T-helper 2 cell (primary cell): ENCODE measurements at regions not wholly inside any gene's neighbourhood (a gene's known extent, or its start where the extent isn't known, plus 50 kb on each side); places are given as distances from the start of the nearest gene placed in this dataset.

Experiments used
- DNase-seq, 5 experiments: peaks; one replicate each; pipeline versions ENCODE4 v3.0.0 to v3.0.0-alpha.2; 2012 to 2022

- no peak for DNase-seq
Observed at GRCh38 chr5:74179179-74179578, 461.3 kb downstream of the ENC1 start.

- no peak for DNase-seq
Observed at GRCh38 chr5:74177961-74178360, 462.6 kb downstream of the ENC1 start.

GRCh38 chr5:74174366-74174765 is 466.2 kb downstream of the ENC1 start:
- DNase-seq = no peak

GRCh38 chr5:74173665-74174064 is 466.9 kb downstream of the ENC1 start:
- no peak for DNase-seq

GRCh38 chr5:74173241-74173640 is 467.3 kb downstream of the ENC1 start:
- no peak for DNase-seq

- no peak for DNase-seq
Observed at GRCh38 chr5:74169701-74170100, 470.8 kb downstream of the ENC1 start.

- DNase-seq = no peak
Observed at GRCh38 chr5:74167930-74168315, 472.6 kb downstream of the ENC1 start.

- no peak for DNase-seq
Observed at GRCh38 chr5:74167206-74167929, 473.2 kb downstream of the ENC1 start.

- DNase-seq = no peak
Observed at GRCh38 chr5:74166064-74166463, 474.5 kb downstream of the ENC1 start.

GRCh38 chr5:74164725-74165235 is 475.7 kb downstream of the ENC1 start:
- DNase-seq = no peak

- no peak for DNase-seq
Observed at GRCh38 chr5:74162524-74162923, 478.0 kb downstream of the ENC1 start.

- DNase-seq = no peak
Observed at GRCh38 chr5:74161170-74161569, 479.4 kb downstream of the ENC1 start.

- no peak for DNase-seq
Observed at GRCh38 chr5:74156728-74157383, 483.7 kb downstream of the ENC1 start.

GRCh38 chr5:74155501-74155900 is 485.0 kb downstream of the ENC1 start:
- DNase-seq = no peak

GRCh38 chr5:74154526-74154925 is 486.0 kb downstream of the ENC1 start:
- DNase-seq = no peak

- DNase-seq = no peak
Observed at GRCh38 chr5:74153255-74153790, 487.2 kb downstream of the ENC1 start.

GRCh38 chr5:74152625-74153254 is 487.8 kb downstream of the ENC1 start:
- DNase-seq = no peak

- no peak for DNase-seq
Observed at GRCh38 chr5:74152136-74152535, 488.4 kb downstream of the ENC1 start.

- no peak for DNase-seq
Observed at GRCh38 chr5:74149395-74149794, 491.1 kb downstream of the ENC1 start.

GRCh38 chr5:74148321-74148720 is 492.2 kb downstream of the ENC1 start:
- no peak for DNase-seq

- no peak for DNase-seq
Observed at GRCh38 chr5:74146796-74147195, 493.7 kb downstream of the ENC1 start.

- DNase-seq = no peak
Observed at GRCh38 chr5:74145951-74146350, 494.6 kb downstream of the ENC1 start.

- no peak for DNase-seq
Observed at GRCh38 chr5:74143721-74144330, 496.7 kb downstream of the ENC1 start.
